Right lobe of liver (tissue), 6 donors: ENCODE measurements at regions not wholly inside any gene's neighbourhood (a gene's known extent, or its start where the extent isn't known, plus 50 kb on each side); places are given as distances from the start of the nearest gene placed in this dataset.

Source experiments
- ATAC-seq, 4 donors: fragments of 200-7000 bp; cut with Tn5 transposase; one replicate each; pipeline ENCODE4 v1.9.1; 2020; ENCODE audit warnings: mild to moderate bottlenecking in 4 of 4, moderate library complexity in 4 of 4
- DNase-seq, 3 donors: peaks; one replicate each; pipeline ENCODE4 v3.0.0-alpha.2; 2020
- H3K27ac ChIP-seq, 3 donors: fragments of 200-600 bp; one replicate each; pipeline ENCODE4 v1.8.0; 2022
- H3K27me3 ChIP-seq, 2 donors: fragments of 200-600 bp; one replicate each; pipeline ENCODE4 v1.8.0; 2022
- H3K36me3 ChIP-seq, 4 donors: fragments of 200-600 bp; sonication (generic) in 1 of 4; one replicate each; pipeline versions ENCODE4 v1.5.1 to v1.8.0; 2017 to 2022; ENCODE audit warnings: control low read depth in 1 of 4
- H3K4me1 ChIP-seq, 4 donors: fragments of 200-600 bp; sonication (generic) in 1 of 4; one replicate each; pipeline versions ENCODE4 v1.5.1 to v1.8.0; 2017 to 2022; ENCODE audit warnings: control low read depth in 1 of 4
- H3K4me3 ChIP-seq, 3 donors: fragments of 200-600 bp; one replicate each; pipeline ENCODE4 v1.8.0; 2022
- H3K9me3 ChIP-seq, 4 donors: fragments of 200-600 bp; sonication (generic) in 1 of 4; one replicate each; pipeline versions ENCODE4 v1.5.1 to v1.8.0; 2017 to 2022; ENCODE audit warnings: control low read depth in 1 of 4
- POLR2A ChIP-seq: fragments of 450-650 bp; IDR thresholded peaks from one replicate; pipeline ENCODE4 v1.6.1; 2017; ENCODE audit warnings: antibody characterized with exemption, mild to moderate bottlenecking
- WGBS: methylation state at CpG from one replicate; pipeline ENCODE4 v1.1.6; 2018; ENCODE audit warnings: low coverage, low lambda C conversion rate; ENCODE audit not compliant: insufficient coverage; ENCODE audit errors: missing lambda C conversion rate; 5-methylcytosine and 5-hydroxymethylcytosine counted together
- intact Hi-C, 2 donors: fragments of 100-400 bp; cut with DNase I; formaldehyde crosslinking; loops; one replicate each; pipeline versions ENCODE4 v1.11.2 to v1.14.1; 2022
- TF ChIP-seq, protein P1 (sequence below), 4 donors: fragments of 200-600 bp in 3 of 4; fragments of 450-650 bp in 1 of 4; IDR thresholded peaks; one replicate each; pipeline versions ENCODE4 v1.5.1 to v1.8.0; 2016 to 2022; ENCODE audit warnings: antibody characterized with exemption in 4 of 4, mild to moderate bottlenecking in 2 of 4
- donor health status: DM: no; HTN: yes; CAD: no.
- donor health status: DM: no; HTN: no; CAD: no.
- donor health status: DM: no; HTN: no; CAD: no.
- donor health status: DM: no; HTN: yes; CAD: no.
- donor health status: DM: no; HTN: yes; CAD: no.

DNA sequence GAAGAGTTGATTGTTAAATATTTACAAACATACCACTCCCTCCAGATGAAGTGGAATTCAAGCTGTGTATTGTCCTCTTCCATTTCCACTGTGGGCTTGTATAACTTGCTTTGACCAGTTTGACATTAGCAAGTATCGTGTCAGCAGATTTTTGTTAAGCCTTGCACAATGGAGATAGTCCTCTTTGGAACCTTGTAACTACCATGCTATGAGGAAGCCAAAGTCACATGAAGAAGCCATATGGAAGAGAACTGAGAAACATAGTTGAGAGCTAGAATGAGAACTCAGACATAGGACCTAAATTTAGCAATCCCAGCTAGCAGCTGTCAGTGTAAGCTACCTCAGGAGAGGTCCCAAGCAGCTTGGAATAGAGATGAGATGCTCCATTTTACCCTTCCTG, 889.2 kb downstream of the PDCD6IP start:
- Histone ChIP-seq H3K4me3 (no peak overlapping the region), H3K27me3 (no peaks in the 10 kb centered on the region), H3K9me3 (no peaks in the 10 kb centered on the region), H3K4me1 (no peaks in the 10 kb centered on the region), H3K36me3 (no peaks in the 10 kb centered on the region), H3K27ac (no peak overlapping the region)
- ATAC-seq (no peak), DNase-seq (no peak)
- intact Hi-C loops, result loop anchor here (10.0 kb wide), 1 partner anchor 803 kb away; no protein-coding TSS in a partner anchor
- no peak for TF ChIP-seq POLR2A
- TF ChIP-seq, protein P1, sequence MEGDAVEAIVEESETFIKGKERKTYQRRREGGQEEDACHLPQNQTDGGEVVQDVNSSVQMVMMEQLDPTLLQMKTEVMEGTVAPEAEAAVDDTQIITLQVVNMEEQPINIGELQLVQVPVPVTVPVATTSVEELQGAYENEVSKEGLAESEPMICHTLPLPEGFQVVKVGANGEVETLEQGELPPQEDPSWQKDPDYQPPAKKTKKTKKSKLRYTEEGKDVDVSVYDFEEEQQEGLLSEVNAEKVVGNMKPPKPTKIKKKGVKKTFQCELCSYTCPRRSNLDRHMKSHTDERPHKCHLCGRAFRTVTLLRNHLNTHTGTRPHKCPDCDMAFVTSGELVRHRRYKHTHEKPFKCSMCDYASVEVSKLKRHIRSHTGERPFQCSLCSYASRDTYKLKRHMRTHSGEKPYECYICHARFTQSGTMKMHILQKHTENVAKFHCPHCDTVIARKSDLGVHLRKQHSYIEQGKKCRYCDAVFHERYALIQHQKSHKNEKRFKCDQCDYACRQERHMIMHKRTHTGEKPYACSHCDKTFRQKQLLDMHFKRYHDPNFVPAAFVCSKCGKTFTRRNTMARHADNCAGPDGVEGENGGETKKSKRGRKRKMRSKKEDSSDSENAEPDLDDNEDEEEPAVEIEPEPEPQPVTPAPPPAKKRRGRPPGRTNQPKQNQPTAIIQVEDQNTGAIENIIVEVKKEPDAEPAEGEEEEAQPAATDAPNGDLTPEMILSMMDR (IDR thresholded peaks at IDR 0.05), result no peak
- 71% methylated on average over 1 of the region's 1 CpG for WGBS

GRCh38 chr3:34696831-34697230, 898.4 kb downstream of the PDCD6IP start:
- no peaks in the 10 kb centered on the region for H3K4me1 ChIP-seq
- ATAC-seq (no peak), DNase-seq (no peak)
- no peaks in the 10 kb centered on the region for H3K36me3 ChIP-seq
- intact Hi-C loops, result no loop called here
- H3K27ac ChIP-seq, result no peak overlapping the region
- no peaks in the 10 kb centered on the region for H3K9me3 ChIP-seq
- WGBS, result 57% methylated on average over 4 of the region's 4 CpGs
- TF ChIP-seq, protein P1 (IDR thresholded peaks at IDR 0.05), result no peak
- no peak for TF ChIP-seq POLR2A
- no peaks in the 10 kb centered on the region for H3K27me3 ChIP-seq
- H3K4me3 ChIP-seq, result no peak overlapping the region

- intact Hi-C loops, result no loop called here
- Histone ChIP-seq H3K4me1 (no peaks in the 10 kb centered on the region), H3K27me3 (no peaks in the 10 kb centered on the region), H3K36me3 (no peaks in the 10 kb centered on the region), H3K4me3 (no peak overlapping the region), H3K9me3 (no peaks in the 10 kb centered on the region), H3K27ac (no peak overlapping the region)
- WGBS, result 97% methylated on average over 3 of the region's 3 CpGs
- DNase-seq (no peak), ATAC-seq (no peak)
- TF ChIP-seq, protein P1 (IDR thresholded peaks at IDR 0.05), result no peak
- TF ChIP-seq POLR2A, result no peak
Observed at GRCh38 chr3:34703053-34703452, 904.6 kb downstream of the PDCD6IP start.

DNA sequence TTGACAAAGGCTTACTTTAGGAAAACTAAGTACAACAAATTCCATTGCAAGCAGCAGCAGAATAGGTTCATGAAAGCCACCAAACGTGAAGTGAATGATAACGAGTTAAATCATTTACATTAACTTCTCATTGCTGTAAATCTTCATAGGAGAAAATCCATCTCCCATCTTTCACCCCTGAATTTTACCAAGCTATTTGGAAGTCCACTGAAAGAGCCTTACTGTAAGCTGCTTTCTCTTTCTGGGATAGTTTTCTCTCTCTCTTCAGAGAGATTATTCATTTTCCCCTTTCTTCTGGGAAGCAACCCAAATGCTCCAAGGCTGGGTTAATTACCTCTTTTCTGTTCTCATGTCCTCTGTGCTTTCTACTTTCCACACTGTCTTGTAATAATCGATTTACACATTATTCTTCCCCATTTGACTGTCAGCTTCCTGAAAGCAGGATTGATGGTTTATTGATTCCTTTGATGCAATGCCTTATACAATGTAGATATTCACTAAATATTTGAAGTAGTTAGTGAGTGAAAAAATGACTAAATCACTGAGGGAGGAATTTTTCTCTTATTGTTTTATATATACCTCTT, 914.3 kb upstream of the ARPP21 start:
- DNase-seq (no peak), ATAC-seq (no peak)
- Histone ChIP-seq H3K27ac (no peak overlapping the region), H3K9me3 (no peaks in the 10 kb centered on the region), H3K4me1 (no peaks in the 10 kb centered on the region), H3K4me3 (no peak overlapping the region), H3K27me3 (no peaks in the 10 kb centered on the region), H3K36me3 (no peaks in the 10 kb centered on the region)
- intact Hi-C loops, result no loop called here
- TF ChIP-seq POLR2A, result no peak
- WGBS, result 44% methylated on average over 3 of the region's 3 CpGs

DNA sequence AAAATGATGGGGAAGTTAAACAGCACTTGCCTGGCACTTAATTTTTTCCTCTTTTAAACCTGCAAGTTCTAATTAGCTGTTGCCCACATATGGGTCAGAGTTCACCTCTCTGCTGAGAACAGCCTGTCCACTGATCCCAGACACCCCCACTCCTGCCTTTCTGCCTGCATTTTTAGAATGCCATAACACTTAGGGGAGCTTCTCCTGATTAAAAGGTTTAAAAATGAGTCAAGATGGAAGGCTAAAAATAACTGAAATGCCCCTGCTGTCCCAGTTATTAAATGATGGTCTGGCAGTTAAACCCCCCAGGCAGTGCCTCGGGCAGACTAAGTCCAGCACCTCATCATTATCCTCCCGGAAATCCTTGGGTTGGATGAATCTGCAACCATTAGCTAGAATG, 913.6 kb upstream of the ARPP21 start:
- TF ChIP-seq POLR2A, result no peak
- TF ChIP-seq, protein P1 (IDR thresholded peaks at IDR 0.05), result no peak
- Histone ChIP-seq H3K9me3 (no peaks in the 10 kb centered on the region), H3K27ac (no peak overlapping the region), H3K4me1 (no peaks in the 10 kb centered on the region), H3K36me3 (no peaks in the 10 kb centered on the region), H3K27me3 (no peaks in the 10 kb centered on the region), H3K4me3 (no peak overlapping the region)
- intact Hi-C loops, result no loop called here
- DNase-seq (no peak), ATAC-seq (no peak)
- 66% methylated on average over 2 of the region's 2 CpGs for WGBS
